NCI-H446 (cell line): ENCODE measurements at regions not wholly inside any gene's neighbourhood (a gene's known extent, or its start where the extent isn't known, plus 50 kb on each side); places are given as distances from the start of the nearest gene placed in this dataset.
A peak's percentile ranks its signal among the peaks of the same experiment; 100 is the strongest.

Experiments used
- DNase-seq, 2 experiments: peaks; one replicate each; lab custom pipeline; 2025; lab: John Stamatoyannopoulos, UW

DNA sequence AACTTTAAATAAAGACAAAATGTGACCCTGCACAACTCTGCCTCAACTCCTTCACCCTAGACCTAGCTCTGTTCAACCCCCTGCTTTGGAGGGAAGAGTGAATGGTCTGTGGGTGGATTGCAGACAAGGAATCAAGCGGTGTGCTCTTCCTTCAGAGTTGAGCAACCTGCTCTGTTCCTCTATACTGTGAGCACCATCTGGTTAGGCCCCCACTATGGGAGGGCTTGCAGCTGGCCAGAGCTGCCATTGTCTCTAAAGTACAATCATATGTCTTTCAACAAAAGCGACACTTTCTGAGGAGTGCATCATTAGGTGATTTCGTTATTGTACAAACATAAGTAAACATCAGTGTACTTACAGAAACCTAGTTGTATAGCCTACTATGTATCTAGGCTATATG, 406.1 kb upstream of the MARCKS start:
- no peak for DNase-seq

DNA sequence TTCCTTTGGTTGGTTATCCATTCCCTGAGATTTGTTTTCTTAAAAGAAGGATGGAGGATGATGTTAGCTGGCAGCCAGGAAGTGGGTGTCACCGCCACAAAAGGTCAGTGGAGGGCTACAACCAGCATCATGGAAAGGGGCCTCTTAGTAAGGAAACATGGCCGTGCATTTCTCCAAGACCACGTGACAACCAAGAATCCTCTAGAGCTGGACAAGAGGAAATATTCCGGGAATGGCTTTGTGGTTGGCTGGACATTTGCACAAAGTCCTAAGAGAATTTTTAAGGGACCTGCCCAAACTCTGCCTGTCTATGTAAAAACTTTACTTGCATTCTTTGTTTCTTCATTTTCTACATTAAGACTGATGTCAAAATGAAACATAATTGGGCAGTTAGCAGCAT, 399.9 kb upstream of the MARCKS start:
- no peak for DNase-seq

DNA sequence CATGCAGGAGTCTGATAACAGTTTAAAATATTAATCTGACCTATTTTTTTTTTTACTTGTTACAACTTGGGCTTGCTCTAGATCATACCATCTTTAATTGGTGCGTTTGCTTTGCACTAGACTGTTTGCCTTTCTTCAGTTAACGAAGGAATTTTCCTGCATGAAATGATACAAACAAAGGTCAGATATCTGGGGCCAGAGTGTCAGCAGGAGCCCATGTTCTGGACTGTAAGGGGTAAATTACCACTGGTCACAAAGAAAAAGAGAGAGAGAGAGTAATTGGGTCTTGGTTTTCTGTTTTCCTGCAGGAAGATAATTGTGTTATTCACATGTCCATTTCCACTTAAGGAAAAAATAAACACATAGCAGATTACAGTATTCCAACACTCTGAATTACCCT, 399.4 kb upstream of the MARCKS start:
- no peak for DNase-seq

DNA sequence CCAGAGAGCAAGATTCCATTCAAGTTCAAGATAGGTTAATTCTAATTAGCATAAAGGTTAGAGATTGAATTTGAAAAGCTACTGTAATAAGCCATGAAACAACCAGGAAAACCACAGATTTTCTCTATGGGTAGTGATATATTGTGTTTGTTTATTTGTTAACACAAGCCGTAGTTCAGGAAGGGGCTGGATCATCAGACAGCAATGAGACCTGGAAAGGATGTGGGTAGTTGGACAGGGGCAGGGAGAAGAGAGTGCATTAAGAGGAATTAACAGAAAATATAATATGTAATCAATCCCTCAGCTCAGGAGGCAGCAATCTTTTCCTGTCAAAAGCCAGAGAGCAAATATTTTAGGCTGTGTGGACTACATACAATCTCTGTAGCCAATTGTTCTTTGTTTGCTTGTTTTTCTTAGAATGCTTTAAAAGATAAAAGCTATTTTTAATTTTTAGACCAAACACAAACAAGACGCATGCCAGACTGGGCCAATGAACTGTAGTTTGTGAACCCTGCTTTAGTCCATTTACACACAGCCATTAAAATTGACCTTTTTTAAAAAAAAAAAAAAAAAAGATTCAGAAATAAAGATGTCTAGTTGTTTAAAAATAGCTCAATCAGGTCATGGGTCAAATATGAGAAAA, 398.7 kb upstream of the MARCKS start:
- DNase-seq = no peak

DNA sequence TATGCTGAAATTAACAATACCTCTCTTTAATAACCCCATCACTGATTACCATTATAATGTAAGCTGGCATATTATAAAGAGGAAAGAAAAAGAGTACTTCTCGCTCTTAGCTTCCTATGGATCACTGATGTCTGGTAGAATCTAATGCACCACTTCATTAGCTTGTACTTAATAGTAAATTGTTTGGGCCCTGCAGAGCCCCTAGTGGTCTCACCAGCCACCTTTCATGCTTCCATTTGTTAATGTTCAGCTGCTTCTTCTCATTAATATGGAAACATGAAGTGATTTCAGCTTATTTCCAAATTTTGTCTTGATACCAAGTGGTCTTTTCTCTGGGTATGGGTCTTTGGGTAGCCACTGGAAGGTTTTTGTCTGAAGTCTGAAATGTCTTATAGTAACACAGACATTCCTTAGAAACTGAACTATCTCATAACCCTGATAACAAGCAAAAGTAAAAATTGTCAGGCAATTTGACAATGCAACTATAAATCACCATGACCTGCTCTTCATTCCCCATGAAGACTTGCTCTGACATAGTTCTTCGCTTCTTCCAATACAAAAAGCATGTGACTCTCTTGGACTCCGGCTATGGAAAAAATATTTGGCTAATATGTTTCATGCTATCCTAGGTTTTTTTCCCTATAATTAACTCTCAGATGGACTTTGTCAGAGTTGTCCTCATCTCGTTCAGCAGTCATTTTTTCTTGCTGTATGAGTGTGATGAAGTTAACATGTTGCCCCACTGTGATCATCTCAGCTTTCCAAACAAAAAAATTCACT, 395.8 kb upstream of the MARCKS start:
- peak in 1 of 2 experiments; percentile 4 for DNase-seq

DNA sequence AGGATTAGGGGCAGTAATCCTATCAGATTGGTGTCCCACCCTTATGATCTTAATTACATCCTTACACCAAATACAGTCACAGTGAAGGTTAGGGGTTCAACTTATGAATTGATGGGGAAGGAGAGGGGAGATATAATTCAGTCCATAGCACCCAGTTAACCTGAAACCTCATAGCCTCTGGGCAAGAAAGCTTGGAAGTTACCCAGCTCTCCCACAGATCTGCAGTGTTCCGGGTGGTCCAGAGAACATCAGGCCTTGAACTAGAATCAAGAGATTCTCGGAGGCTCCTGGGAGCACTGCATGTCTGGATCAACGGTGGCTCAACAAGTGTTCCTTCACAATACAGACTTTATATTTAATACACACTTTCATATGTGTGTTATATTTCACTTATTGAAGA, 392.6 kb upstream of the MARCKS start:
- DNase-seq = no peak

DNA sequence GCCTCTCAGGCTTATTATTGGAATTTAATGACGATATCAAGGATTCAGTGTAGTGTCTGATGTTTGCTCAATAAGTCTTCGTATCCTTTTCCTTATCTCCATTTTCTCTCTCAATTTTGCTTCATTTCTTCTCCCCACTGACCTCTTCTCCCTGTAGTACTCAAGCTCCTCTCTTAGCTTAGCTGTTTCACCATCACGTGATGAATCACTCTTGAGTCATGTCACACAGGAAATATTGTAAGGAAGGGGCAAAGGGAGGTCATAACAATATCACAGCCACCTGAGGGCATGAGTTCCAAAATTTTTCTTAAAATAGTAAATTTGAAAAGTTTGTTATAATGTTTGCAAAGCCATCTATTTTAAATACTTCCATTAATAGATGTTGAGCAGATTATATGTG, 392.2 kb upstream of the MARCKS start:
- no peak for DNase-seq

DNA sequence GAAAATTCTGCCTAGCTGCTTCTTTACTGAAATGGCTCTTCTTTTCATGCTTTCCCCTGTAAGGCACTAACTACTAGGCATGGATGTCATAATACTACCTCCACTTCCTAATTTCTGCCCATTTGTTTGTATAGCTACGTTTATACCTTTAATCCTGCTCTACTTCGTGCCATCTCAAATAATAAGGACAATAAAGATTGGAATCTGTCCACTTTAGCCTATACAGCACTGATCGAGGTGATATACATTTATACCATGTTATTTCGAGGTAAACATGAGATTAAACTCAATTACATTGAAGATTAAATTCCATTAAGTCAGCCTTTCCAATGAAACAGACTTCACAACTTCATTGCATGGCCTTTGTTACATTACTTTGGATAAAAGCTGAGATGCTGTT, 390.6 kb upstream of the MARCKS start:
- no peak for DNase-seq

DNA sequence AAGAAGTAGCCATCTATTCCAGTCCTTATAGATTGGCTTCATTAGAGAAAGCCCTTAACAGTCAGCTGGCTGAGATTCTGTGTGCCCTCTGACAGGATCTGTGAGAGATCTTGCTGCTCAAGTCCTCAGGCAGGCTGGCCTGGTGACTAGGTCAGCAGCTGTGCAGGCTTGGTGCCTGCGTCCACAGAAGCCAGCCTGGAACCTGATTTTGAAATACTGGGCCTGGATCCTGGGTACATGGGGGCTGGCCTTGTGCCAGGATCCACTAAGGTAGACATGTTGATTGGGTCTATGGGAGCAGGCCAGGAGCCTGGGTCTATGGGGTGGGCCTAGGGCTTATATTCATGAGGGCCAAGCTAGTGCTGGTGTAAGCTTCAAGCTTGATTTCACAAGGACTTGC, 381.8 kb upstream of the MARCKS start:
- DNase-seq = no peak

DNA sequence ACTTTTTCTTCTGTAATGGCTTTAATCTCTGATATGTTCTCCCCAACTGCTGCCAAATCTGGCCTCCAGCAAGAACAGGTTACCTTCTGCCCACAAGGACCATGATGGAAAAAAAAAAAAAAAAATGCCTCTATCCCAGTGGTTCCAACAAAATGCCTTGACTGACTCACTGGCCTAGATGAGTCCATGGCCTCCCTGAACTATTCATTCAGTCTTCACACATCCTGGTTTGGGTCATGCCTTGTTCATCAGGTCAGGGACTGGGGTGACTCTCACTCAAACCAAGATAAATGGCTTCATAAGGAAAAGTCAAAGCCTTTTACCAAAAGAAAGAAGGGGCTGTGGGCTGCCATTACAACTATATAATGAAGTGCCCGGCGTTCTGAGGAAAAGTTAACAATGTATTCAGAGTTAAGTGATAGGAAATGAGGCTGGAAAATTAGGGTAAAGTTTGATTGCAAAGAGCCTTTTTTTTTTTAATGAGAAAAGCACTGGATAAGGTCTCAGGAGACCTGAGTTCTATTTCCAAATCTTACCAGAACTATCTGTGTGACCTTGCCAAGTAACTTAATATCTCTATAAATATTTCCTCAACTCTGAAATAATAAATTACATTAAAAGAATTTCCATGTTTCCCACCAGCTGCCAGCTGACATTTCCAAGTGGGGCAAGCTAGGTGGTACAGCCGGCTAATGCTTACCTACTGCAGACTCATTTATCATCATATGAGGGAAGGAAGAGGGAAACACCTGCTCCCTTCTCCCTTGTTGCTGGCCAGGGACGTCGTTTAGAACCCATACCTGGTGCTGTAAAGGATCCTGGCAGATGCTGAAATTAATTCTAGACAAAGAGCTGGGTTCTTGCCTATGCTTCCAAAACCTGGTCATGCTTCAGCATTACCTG, 380.0 kb upstream of the MARCKS start:
- DNase-seq = no peak

DNA sequence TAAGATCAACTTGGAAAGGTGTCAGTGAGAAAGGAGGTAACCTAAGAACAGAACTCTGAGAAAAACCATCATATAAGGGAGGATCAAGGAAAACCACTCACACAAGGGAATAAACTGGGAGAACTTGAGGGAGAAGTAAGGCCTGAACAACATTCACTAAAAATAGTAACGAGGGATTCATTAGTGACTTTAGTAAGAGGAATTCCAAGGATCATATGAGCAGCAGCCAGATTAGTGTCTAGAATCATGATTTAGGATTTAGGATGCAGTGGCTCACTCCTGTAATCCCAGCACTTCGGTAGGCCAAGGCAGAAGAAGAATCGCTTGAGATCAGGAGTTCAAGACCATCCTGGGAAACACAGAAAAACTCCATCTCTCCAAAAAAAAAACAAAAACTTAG, 376.5 kb upstream of the MARCKS start:
- DNase-seq = no peak

DNA sequence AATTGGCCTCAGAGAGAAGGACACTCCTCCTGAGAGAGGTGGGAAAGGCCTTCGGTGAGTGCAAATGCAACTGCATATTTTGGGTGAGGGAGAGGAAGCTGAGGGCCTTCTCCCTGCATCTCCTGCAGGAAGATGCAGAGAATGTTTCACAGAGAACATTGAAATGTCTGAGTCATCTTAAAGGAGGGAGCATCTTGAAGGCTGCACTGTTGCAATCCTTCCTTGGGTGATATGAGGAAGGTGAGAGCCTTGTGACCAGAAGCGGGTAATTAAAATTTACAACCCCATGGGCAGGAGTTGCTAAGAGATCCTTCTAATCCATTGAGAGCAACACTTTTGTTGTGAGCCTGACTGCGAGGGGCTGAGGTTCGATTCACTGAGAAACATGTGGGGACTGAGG, 375.7 kb upstream of the MARCKS start:
- no peak for DNase-seq

DNA sequence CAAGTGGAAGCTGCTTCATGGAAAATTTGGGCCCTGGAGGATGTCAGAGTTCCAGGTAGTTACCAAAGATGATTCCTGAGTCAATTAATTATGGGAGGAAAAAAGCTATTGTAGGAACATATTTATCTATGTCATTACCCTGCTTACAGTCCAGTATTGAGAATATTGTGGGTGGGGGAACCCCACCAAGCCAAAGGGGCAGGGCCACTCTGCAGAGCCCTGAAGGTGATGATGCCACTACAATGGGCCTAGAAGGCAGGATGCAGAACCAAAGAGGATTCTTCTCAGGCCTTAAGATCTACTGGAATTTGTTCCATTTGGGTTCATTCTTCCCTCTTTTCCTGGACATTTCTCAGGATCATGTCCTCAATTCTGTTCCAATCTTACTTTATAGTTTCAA, 375.2 kb upstream of the MARCKS start:
- DNase-seq = no peak

DNA sequence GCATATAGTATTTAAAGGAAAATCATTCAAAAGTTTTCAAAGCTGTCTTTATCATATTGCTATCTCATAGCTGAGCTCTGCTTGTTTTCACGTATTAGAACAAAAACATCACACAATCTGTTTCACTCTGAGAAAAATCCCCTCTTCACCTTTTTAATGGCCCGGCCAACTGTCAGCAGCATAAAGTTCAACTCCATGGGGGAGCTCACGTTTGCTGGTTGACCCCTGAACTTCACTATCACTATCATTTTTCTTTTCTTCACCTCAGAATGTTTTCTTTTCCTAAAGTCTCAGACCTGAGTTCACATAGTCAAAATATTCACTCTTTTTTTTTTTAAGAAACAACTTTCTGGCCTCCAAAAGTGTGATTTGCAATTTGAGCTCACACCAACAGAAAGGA, 374.4 kb upstream of the MARCKS start:
- DNase-seq = no peak

DNA sequence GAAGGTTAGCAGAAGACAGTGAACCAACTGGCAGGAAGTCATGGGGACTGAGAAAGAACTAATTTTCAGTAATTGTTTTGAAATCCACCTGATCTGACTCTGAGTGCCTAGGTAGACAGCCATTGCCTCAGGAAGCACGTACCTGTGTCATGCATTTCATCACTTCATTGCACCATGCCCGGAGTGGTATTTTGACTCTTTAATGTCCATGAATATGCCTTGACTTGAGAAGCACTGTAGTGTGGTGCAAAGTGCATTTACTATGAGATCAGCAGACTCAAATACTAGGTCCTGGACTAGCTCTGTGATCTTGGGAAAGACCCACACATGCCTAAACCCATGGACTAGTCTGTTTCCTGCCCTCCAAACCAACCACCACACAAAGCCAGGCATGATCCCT, 370.9 kb upstream of the MARCKS start:
- no peak for DNase-seq

DNA sequence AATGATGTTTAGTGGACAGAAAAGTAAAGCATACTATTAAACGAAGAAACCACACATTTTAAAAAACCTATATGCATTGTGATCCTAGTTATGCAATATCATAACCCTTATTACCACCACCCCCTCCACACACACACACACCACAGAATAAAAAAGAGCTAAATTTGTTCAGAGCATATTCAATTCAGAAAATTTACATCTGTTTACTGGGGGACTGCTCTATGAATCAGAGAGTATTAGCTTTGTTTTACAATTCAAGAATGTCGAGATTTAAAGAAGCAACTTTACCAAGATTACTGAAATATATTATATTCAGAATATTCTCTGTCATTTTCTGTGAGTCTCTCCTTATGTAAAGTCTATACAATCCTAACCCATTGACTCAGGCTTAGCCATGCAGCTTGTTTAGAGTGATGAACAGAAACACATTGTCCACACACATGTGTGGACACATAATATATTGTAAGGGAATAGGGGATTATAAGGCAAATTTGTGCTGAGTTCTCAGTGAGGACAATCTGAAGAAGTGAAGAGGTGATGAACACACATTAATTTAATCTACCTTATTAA, 369.6 kb upstream of the MARCKS start:
- DNase-seq = no peak

DNA sequence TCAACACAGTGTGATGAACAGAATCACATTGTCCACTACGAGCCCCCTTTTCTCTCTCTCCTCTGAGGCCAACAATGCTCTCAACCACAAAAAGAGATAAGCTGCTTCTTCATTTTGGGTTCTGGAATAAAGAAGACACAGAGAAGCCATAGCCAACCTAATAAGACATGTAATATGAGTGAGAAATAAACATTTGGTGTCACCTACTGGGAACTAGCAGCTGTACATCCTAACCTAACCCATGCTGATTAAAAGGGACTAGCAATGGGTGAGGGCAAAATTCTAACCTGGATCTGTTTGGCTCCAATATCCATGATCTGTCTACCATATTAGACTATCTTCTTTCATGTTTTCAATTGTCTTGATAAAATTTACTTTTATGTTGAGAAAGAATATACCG, 369.1 kb upstream of the MARCKS start:
- no peak for DNase-seq

DNA sequence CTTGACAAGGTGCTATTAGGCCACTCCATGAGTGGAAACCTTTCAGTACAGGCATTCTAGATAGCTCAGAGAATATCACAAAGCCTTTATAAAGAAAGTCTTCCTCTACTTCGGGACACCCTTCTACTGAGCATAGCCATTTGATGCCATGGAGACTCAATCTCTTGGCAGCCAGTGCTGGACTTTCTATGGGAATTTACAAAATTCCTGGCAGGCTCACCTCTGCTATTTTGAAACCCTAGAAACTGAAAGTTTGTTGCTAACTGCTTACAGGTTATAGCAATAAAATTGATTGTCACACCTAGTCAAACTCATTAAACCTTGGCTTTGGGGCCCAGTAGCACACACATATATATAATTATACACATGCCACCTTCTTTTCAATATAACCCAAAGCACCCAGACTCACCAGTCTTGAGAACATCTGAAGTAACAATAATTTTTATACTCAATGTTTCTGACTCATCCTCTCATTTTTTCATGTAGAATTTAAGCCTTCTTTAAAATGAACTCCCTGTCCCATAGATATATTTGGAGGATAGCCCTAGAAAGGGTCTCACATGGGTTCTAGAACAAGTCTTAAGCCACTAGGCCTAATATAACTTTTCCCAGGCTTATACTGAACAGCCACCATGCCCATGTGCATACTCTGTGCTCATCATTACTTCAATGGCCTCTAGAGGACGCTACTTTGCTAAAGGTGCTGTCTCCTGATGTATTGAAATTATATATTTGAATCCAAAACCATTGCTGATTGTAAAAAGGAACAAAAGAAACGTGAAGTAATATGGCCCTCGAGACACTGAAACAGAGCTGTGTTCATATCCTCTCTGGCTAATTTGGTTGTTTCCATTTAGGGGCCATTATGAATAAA, 368.1 kb upstream of the MARCKS start:
- no peak for DNase-seq

DNA sequence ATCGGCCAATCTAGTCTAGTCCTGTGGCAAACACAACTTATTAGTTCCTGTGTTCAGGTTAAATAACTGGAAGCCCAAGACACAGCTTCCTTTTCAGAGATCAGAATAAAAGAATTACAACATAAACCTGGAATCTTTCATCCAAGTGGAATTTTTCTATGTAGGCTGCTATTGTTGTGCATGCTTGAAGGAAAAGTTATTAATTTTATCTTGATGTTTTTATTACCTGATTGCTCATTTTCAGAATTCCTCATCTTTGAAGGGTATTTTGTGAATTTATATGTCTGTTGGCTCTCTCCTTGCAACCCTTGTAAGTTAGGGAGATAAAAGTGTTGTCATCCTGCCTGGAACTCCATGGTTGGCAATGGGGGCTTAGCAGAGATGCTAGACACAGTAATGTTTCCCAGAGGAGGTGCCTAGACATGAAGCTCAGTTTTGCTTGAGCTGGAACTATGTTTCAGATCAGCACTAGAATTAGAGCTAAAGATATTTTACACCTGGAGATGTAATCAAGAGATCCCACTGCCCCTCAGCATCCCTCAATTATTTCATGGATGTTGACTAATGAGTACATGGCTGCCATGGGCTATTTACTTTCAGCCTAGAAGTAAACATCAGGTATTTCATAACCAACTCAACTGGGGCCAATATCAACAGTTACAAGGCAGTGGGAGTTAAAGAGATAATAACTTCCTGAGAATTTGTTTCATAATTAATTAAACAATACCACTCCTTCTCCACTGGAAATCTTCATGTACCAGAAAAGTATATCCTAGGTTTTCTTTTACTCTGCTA, 367.0 kb upstream of the MARCKS start:
- DNase-seq = no peak

DNA sequence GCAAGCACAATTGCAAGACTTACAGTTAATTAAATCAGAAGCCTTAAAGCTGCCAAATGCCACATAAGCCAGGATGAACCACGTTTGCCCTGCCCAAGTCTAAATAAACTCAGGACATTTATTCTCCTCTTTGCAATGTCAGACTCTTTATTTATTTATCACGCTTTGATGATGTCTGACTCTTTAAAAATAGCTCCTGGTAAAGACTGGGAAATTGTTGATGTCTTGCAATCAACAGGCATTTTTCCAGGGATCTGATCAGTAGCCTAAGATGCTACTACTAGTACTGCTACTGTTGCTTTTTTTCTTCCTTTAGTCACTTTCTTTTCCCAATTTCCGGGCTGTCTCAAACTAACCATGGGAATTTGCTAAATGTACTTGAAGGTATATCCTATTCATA, 365.8 kb upstream of the MARCKS start:
- no peak for DNase-seq

DNA sequence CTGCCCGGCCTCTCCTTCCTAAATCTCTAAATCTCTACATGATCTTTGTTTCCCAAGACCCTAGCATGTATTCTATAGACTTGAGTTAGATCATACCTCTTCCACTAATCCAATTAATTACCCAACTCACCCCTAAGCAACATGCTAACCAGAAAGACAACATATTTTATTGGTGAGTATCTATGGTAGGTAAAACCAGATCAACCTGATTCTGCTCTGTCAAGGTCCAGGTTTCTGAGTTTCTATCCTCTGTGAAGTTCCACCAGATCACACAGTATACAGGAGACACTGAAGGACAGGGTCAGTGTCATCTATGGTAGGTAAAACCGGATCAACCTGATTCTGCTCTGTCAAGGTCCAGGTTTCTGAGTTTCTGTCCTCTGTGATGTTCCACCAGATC, 363.2 kb upstream of the MARCKS start:
- DNase-seq = no peak
